NT2/D1 (cell line): ENCODE measurements at regions not wholly inside any gene's neighbourhood (a gene's known extent, or its start where the extent isn't known, plus 50 kb on each side); places are given as distances from the start of the nearest gene placed in this dataset.

ENCODE experiments used
- DNase-seq: peaks from one replicate; pipeline ENCODE4 v3.0.0-alpha.2; 2011; ENCODE audit warnings: low read depth, low spot score
- H3K27me3 ChIP-seq: 2 replicates; pipeline ENCODE4 v1.6.0; 2011; ENCODE audit warnings: mild to moderate bottlenecking; ENCODE audit not compliant: insufficient read length, insufficient read depth
- H3K36me3 ChIP-seq: 2 replicates; pipeline ENCODE4 v1.6.1; 2011; ENCODE audit warnings: mild to moderate bottlenecking, low read length, mixed read lengths; ENCODE audit not compliant: insufficient read depth, insufficient read length
- H3K4me1 ChIP-seq: 2 replicates; pipeline ENCODE4 v1.5.1; 2011; ENCODE audit not compliant: insufficient read depth, insufficient read length
- H3K4me3 ChIP-seq: 2 replicates; pipeline ENCODE4 v1.5.1; 2011; ENCODE audit warnings: low read depth; ENCODE audit not compliant: insufficient read length
- H3K9ac ChIP-seq: 2 replicates; pipeline ENCODE4 v1.6.0; 2011; ENCODE audit warnings: low read depth; ENCODE audit not compliant: insufficient read length
- H3K9me3 ChIP-seq: 2 replicates; pipeline ENCODE4 v1.5.1; 2011; ENCODE audit warnings: mild to moderate bottlenecking, low read length; ENCODE audit not compliant: insufficient read depth
- SUZ12 ChIP-seq: IDR thresholded peaks from 2 replicates; pipeline ENCODE4 v1.6.1; 2011; ENCODE audit not compliant: insufficient read length, insufficient read depth; ENCODE audit errors: extremely low read depth
- YY1 ChIP-seq: IDR thresholded peaks from 2 replicates; pipeline ENCODE4 v1.6.1; 2011; ENCODE audit not compliant: insufficient read length, insufficient read depth
- ZNF274 ChIP-seq: IDR thresholded peaks from 2 replicates; pipeline ENCODE4 v1.6.1; 2011; ENCODE audit warnings: mild to moderate bottlenecking, low read depth, low read length

- H3K27me3 ChIP-seq: no peaks in the 10 kb centered on the region
- H3K9ac ChIP-seq: no peak overlapping the region
- H3K9me3 ChIP-seq: no peaks in the 10 kb centered on the region
- peak; percentile 25 for DNase-seq
- H3K4me1 ChIP-seq: no peaks in the 10 kb centered on the region
- no peaks in the 10 kb centered on the region for H3K36me3 ChIP-seq
- TF ChIP-seq SUZ12 (no peak), ZNF274 (no peak)
- no peak overlapping the region for H3K4me3 ChIP-seq
Observed at GRCh38 chr1:172742599-172743500, 83.9 kb downstream of the FASLG start.

GRCh38 chr1:172745014-172745413, 86.1 kb downstream of the FASLG start:
- H3K4me3 ChIP-seq: no peak overlapping the region
- no peaks in the 10 kb centered on the region for H3K36me3 ChIP-seq
- H3K9ac ChIP-seq: no peak overlapping the region
- no peaks in the 10 kb centered on the region for H3K4me1 ChIP-seq
- peak; percentile 57 for DNase-seq
- no peak for TF ChIP-seq YY1
- no peak for TF ChIP-seq ZNF274
- TF ChIP-seq SUZ12: no peak
- no peaks in the 10 kb centered on the region for H3K9me3 ChIP-seq
- no peaks in the 10 kb centered on the region for H3K27me3 ChIP-seq

- no peaks in the 10 kb centered on the region for H3K4me1 ChIP-seq
- H3K9ac ChIP-seq: no peak overlapping the region
- DNase-seq: no peak
- no peak overlapping the region for H3K4me3 ChIP-seq
- H3K9me3 ChIP-seq: no peaks in the 10 kb centered on the region
- no peaks in the 10 kb centered on the region for H3K27me3 ChIP-seq
- no peaks in the 10 kb centered on the region for H3K36me3 ChIP-seq
- TF ChIP-seq ZNF274: no peak
- no peak for TF ChIP-seq YY1
- TF ChIP-seq SUZ12: no peak
Observed at GRCh38 chr1:172746091-172746949, 87.4 kb downstream of the FASLG start.

- no peaks in the 10 kb centered on the region for H3K27me3 ChIP-seq
- H3K4me3 ChIP-seq: no peak overlapping the region
- DNase-seq: no peak
- TF ChIP-seq ZNF274 (no peak), YY1 (no peak), SUZ12 (no peak)
- no peaks in the 10 kb centered on the region for H3K9me3 ChIP-seq
- no peaks in the 10 kb centered on the region for H3K36me3 ChIP-seq
- no peaks in the 10 kb centered on the region for H3K4me1 ChIP-seq
- H3K9ac ChIP-seq: no peak overlapping the region
Observed at GRCh38 chr1:172748201-172748600, 89.3 kb downstream of the FASLG start.

- TF ChIP-seq ZNF274: no peak
- TF ChIP-seq YY1: no peak
- TF ChIP-seq SUZ12: no peak
- Histone ChIP-seq H3K9me3 (no peaks in the 10 kb centered on the region), H3K9ac (no peak overlapping the region), H3K4me3 (no peak overlapping the region), H3K27me3 (no peaks in the 10 kb centered on the region), H3K36me3 (no peaks in the 10 kb centered on the region), H3K4me1 (no peaks in the 10 kb centered on the region)
- no peak for DNase-seq
Observed at GRCh38 chr1:172751683-172752082, 92.8 kb downstream of the FASLG start.

- Histone ChIP-seq H3K36me3 (no peaks in the 10 kb centered on the region), H3K27me3 (no peaks in the 10 kb centered on the region), H3K9ac (no peak overlapping the region), H3K4me3 (no peak overlapping the region), H3K9me3 (no peaks in the 10 kb centered on the region), H3K4me1 (no peaks in the 10 kb centered on the region)
- no peak for TF ChIP-seq SUZ12
- TF ChIP-seq ZNF274: no peak
- TF ChIP-seq YY1: no peak
- no peak for DNase-seq
Observed at GRCh38 chr1:172753964-172754363, 95.1 kb downstream of the FASLG start.

GRCh38 chr1:172754609-172755008, 95.7 kb downstream of the FASLG start:
- Histone ChIP-seq H3K4me1 (no peaks in the 10 kb centered on the region), H3K9ac (no peak overlapping the region), H3K4me3 (no peak overlapping the region), H3K9me3 (no peaks in the 10 kb centered on the region), H3K27me3 (no peaks in the 10 kb centered on the region), H3K36me3 (no peaks in the 10 kb centered on the region)
- TF ChIP-seq SUZ12 (no peak), YY1 (no peak), ZNF274 (no peak)
- no peak for DNase-seq
